ENCODE measurements at regions not wholly inside any gene's neighbourhood (a gene's known extent, or its start where the extent isn't known, plus 50 kb on each side); places are given as distances from the start of the nearest gene placed in this dataset.
"Not testable (repeated sequence)": the region's sequence is repeated elsewhere in the genome, so short reads cannot be mapped to it uniquely, and the experiment has no call there.

GRCh38 chr17:432471-432870 is 79.9 kb upstream of the RPH3AL start:
- TF ChIP-seq CTCF (IDR thresholded peaks at IDR 0.05; ENCODE audit: low read depth, low read length, poor library complexity, severe bottlenecking); EZH2phosphoT487 (IDR thresholded peaks at IDR 0.05; ENCODE audit: borderline replicate concordance, low read length): not testable (repeated sequence)
